Gastrocnemius medialis (tissue), 4 donors: ENCODE measurements at regions not wholly inside any gene's neighbourhood (a gene's known extent, or its start where the extent isn't known, plus 50 kb on each side); places are given as distances from the start of the nearest gene placed in this dataset.

Source experiments
- POLR2A ChIP-seq, 2 donors: fragments of 450-650 bp; IDR thresholded peaks; one replicate each; pipeline ENCODE4 v1.6.1; 2017; ENCODE audit warnings: antibody characterized with exemption in 2 of 2, mild to moderate bottlenecking in 2 of 2, moderate library complexity in 2 of 2
- TF ChIP-seq, protein P1 (sequence below), 5 experiments: fragments of 450-650 bp in 3 of 5; fragments of 200-600 bp in 2 of 5; sonication (generic) in 2 of 5; IDR thresholded peaks in 4 of 5; conservative IDR thresholded peaks in 1 of 5; 1 replicate in 4 of 5; 2 replicates in 1 of 5; pipeline ENCODE4 v1.5.1; 2016 to 2019; ENCODE audit warnings: antibody characterized with exemption in 5 of 5, mild to moderate bottlenecking in 3 of 5, moderate library complexity in 3 of 5

DNA sequence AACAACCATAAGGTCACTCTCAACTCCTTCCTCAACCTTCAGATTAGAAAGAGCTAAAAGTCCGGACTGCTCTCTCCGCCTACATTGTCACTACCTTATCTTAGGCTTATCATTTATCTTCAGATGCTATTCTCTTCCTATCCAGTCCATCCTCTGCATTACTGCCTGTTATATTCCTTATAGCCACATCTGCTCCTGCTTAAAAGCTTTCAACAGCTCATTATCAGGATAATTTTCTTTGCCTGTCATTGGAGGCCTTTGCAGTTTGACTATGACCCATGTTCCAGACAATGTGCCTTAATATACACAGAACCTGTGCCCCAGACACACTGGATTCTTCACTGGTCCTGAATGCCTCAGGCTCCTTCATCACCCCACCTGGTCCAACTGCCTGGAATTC, 184.1 kb upstream of the SETMAR start:
- TF ChIP-seq POLR2A (IDR thresholded peaks at IDR 0.05): no peak
- TF ChIP-seq, protein P1, sequence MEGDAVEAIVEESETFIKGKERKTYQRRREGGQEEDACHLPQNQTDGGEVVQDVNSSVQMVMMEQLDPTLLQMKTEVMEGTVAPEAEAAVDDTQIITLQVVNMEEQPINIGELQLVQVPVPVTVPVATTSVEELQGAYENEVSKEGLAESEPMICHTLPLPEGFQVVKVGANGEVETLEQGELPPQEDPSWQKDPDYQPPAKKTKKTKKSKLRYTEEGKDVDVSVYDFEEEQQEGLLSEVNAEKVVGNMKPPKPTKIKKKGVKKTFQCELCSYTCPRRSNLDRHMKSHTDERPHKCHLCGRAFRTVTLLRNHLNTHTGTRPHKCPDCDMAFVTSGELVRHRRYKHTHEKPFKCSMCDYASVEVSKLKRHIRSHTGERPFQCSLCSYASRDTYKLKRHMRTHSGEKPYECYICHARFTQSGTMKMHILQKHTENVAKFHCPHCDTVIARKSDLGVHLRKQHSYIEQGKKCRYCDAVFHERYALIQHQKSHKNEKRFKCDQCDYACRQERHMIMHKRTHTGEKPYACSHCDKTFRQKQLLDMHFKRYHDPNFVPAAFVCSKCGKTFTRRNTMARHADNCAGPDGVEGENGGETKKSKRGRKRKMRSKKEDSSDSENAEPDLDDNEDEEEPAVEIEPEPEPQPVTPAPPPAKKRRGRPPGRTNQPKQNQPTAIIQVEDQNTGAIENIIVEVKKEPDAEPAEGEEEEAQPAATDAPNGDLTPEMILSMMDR (IDR thresholded peaks at IDR 0.05 in 4 of 5, conservative IDR thresholded peaks at IDR 0.05 in 1 of 5): no peak
